GM18951 (cell line): ENCODE measurements at regions not wholly inside any gene's neighbourhood (a gene's known extent, or its start where the extent isn't known, plus 50 kb on each side); places are given as distances from the start of the nearest gene placed in this dataset.

Source experiments
- POLR2A ChIP-seq: IDR thresholded peaks from 4 replicates; pipeline ENCODE4 v1.6.1; 2011; ENCODE audit warnings: mild to moderate bottlenecking; ENCODE audit not compliant: insufficient read length, insufficient read depth; ENCODE audit errors: extremely low read depth
- in situ Hi-C: fragments of 300-500 bp; cut with MboI; formaldehyde crosslinking; loops from one replicate; pipeline ENCODE4 v1.12.0; 2022; ENCODE audit warnings: low sequenced_read_pairs, mixed read lengths, inconsistent platforms; ENCODE audit not compliant: unreplicated experiment

- no peak for TF ChIP-seq POLR2A
- in situ Hi-C loops, result no loop called here
Observed at GRCh38 chr16:85546585-85547447, 66.3 kb upstream of the GSE1 start.

GRCh38 chr16:85548375-85548774 lies 64.7 kb upstream of the GSE1 start:
- in situ Hi-C loops, result no loop called here
- no peak for TF ChIP-seq POLR2A

GRCh38 chr16:85549766-85550421 lies 63.2 kb upstream of the GSE1 start:
- in situ Hi-C loops, result no loop called here
- TF ChIP-seq POLR2A, result no peak

GRCh38 chr16:85550422-85550864 lies 62.7 kb upstream of the GSE1 start:
- in situ Hi-C loops, result no loop called here

GRCh38 chr16:85550953-85551924 lies 61.9 kb upstream of the GSE1 start:
- TF ChIP-seq POLR2A, result no peak
- in situ Hi-C loops, result no loop called here

More at GRCh38 chr16:85550422-85550864, 62.7 kb upstream of the GSE1 start:
- no peak for TF ChIP-seq POLR2A

- in situ Hi-C loops, result no loop called here
- TF ChIP-seq POLR2A, result no peak
Observed at GRCh38 chr16:85552980-85553435, 60.1 kb upstream of the GSE1 start.

- peak; percentile 60 for TF ChIP-seq POLR2A
- in situ Hi-C loops, result no loop called here
Observed at GRCh38 chr16:85553436-85554113, 59.5 kb upstream of the GSE1 start.

GRCh38 chr16:85554114-85554888 lies 58.8 kb upstream of the GSE1 start:
- in situ Hi-C loops, result no loop called here
- peak; percentile 78 for TF ChIP-seq POLR2A

GRCh38 chr16:85554889-85555718 lies 58.0 kb upstream of the GSE1 start:
- in situ Hi-C loops, result no loop called here

GRCh38 chr16:85555719-85556455 lies 57.2 kb upstream of the GSE1 start:
- in situ Hi-C loops, result no loop called here
- TF ChIP-seq POLR2A, result peak; percentile 64

More at GRCh38 chr16:85554889-85555718, 58.0 kb upstream of the GSE1 start:
- peak; percentile 60 for TF ChIP-seq POLR2A
